ENCODE measurements at regions not wholly inside any gene's neighbourhood (a gene's known extent, or its start where the extent isn't known, plus 50 kb on each side); places are given as distances from the start of the nearest gene placed in this dataset.

- TF ChIP-seq POLR2A (IDR thresholded peaks at IDR 0.05; ENCODE audit: low read depth, low read length) (no peak), POLR2AphosphoS5 (IDR thresholded peaks at IDR 0.05; ENCODE audit: low read depth, low read length) (no peak)
Observed at GRCh38 chr4:64200001-64200555, 209.2 kb downstream of the TECRL start.
